NCI-H2196 (cell line): ENCODE measurements at regions not wholly inside any gene's neighbourhood (a gene's known extent, or its start where the extent isn't known, plus 50 kb on each side); places are given as distances from the start of the nearest gene placed in this dataset.

ENCODE experiments used
- DNase-seq: peaks from one replicate; lab custom pipeline; 2025; ENCODE audit not compliant: unreplicated experiment; lab: John Stamatoyannopoulos, UW

GRCh38 chr2:129762386-129763189, 216.9 kb upstream of the RAB6C start:
- no peak for DNase-seq

DNA sequence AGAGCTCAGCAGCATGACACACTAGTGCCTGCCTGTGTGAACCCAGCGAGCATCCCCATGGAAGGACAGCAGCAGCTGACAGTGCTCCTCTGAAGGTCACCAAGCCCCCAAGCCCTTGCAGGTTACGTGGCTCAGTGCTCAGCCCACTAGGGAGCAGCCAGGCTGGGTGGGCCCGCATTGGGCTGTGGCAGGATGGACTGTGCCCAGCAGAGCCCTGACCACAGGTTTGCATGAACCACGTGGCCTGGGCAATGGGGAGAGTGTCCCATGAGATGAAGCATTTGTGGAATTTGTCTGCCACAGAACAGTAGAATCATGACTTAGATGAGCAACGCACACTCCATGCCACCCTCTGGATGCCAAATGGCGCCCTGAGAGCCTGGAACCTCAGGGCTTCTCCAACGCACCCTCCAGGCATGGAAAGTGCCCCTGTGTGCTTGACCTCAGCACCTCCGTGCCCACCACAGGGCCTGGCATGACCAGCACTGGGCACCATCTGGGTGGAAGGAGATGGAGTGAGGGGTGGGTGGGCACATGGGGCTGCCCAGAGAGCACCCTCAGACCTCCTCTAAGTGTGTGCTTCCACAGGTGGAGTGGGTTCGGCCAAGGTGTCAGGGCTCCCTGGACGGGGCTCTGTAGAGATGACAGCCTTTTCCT, 216.1 kb upstream of the RAB6C start:
- no peak for DNase-seq

- no peak for DNase-seq
These were observed 215.5 kb upstream of the RAB6C start for GRCh38 chr2:129763966-129764365.

GRCh38 chr2:129764376-129765325, 214.8 kb upstream of the RAB6C start:
- no peak for DNase-seq

GRCh38 chr2:129765326-129765677, 214.2 kb upstream of the RAB6C start:
- no peak for DNase-seq

- DNase-seq: no peak
These were observed 213.7 kb upstream of the RAB6C start for GRCh38 chr2:129765678-129766351.

DNA sequence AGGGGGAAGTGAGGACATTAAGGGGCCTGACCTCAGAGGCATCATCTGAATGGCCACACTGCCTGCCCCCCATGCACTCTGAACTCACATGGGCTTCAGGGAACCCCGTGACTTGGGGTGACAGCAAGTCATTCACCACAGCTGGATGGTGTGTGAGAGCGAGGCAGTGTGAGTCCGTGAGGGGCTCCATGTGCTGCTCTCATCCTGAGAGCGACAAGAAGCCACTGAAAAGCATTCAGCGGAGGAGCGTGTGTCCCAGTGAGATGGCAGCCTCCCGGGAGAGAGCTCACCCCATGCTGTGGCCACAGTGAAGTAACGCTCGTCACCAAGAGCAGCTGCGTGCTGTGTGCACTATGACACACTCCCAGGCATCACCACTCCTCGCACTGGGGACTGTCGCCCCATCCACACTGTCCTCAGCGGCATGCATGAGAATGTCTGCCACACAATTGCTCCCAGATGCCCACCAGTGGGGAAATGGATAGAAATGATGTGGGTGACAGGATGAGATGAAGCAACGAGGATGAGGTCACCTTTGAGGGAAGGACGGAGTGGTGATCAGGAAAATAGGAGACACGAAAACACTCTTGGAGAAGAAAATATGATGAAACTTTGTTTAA, 213.0 kb upstream of the RAB6C start:
- no peak for DNase-seq

GRCh38 chr2:129767346-129768035, 212.0 kb upstream of the RAB6C start:
- no peak for DNase-seq

DNA sequence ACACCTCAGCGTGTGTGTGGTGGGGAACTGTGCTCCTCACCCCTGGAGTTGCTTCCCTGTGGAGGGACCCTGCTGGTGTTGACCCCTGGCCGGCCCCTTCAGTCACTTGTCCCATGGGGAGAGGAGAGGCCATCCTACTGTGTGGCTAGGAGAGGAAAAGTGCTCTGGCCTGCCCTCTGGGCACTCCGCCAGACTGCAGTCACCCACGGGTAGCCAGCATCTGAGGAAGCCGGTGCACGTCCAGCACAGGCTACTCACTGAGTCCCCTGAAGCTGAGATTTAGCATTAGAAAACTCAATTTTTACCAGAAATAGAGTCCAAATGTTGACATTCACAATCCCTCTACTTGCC, 211.5 kb upstream of the RAB6C start:
- DNase-seq: no peak

GRCh38 chr2:129768485-129769184, 210.8 kb upstream of the RAB6C start:
- no peak for DNase-seq

GRCh38 chr2:129769185-129769991, 210.1 kb upstream of the RAB6C start:
- no peak for DNase-seq

GRCh38 chr2:129771418-129772189, 207.9 kb upstream of the RAB6C start:
- DNase-seq: no peak

DNA sequence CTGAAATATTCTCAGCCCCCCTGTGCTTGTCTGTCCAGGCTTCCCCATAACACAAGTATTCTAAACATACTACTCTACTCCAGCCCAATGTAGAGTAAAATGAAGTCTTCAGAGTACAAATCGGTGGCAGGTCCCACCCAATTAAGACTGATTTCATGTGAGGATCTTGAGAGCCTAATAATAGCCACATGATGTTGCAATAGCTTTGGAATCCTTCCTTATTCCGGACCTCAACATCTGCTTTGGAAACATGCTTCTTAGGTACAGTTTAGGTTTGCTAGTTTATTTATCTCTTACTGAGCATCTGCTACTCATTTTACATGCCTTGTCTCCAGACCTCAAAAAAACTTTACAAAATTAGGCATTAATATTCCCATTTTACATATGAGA, 207.3 kb upstream of the RAB6C start:
- DNase-seq: no peak

DNA sequence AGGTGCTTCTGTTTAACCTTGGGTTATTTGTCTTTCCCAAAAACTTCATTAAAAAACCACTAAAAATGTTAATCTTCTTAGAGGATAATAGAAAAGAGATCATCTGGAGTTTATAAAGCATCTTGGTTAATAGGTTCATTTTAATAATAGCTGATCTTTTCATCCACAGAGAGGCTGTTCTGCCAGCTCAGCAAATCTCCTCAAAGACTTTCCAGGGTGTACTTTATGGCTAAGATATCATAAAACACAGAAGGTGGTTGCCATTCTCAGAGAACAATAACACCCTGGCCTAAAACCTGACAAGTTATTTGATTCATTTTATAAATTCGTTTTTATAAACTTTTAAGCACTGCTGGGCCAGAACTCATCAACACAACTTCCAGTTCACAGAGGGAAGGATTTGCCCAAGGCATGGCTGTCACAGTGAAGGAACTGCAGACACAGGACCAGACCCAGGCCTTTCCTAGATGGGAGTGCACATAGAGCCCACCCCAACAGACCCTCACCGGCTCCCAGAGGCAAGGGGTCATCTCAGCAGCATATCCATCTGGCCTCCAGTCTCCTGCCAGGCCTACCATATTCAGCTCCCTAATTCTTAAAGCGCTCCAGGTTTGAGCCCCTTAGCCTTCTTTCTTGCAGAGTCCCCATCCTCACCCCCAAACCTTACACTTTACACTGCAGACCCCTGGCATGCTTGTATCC, 203.4 kb upstream of the RAB6C start:
- DNase-seq: no peak

- DNase-seq: no peak
These were observed 202.3 kb upstream of the RAB6C start for GRCh38 chr2:129777146-129777545.

- DNase-seq: no peak
These were observed 201.5 kb upstream of the RAB6C start for GRCh38 chr2:129777762-129778583.

DNA sequence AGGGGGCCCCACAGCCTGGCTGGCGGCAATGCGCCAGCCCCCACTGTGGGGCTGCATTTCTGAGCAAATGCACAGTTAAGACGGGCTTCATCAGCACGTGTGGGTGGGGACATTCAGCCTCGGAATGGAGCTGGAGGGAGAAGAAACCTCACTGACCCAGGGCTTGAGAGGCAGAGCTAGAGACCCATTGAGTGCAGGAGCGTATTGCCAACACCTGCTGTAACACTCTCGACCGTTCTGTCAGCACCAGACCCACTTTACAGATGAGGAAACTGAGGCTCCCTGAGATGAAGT, 200.9 kb upstream of the RAB6C start:
- no peak for DNase-seq
